ENCODE measurements at regions not wholly inside any gene's neighbourhood (a gene's known extent, or its start where the extent isn't known, plus 50 kb on each side); places are given as distances from the start of the nearest gene placed in this dataset.

DNA sequence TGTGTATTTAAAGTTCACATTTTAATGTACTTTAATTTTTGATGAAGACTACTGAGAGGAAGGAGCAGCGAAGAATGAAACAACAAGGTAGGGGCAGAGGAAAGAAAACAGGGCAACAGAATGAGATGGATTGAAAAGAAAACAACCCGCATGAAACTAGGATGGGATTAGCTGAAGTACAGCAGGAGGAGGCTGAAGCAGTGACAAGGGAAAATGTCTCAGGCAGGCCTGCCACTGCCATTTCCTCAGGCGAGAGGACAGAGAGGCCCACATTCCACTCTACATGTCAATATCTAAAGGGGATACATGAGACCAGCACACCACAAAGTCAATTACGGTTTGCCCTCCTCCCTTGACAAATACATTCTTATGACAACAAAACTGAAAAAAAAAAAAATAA lies 1703.2 kb downstream of the EFNB2 start:
- intact Hi-C loops (cut with micrococcal nuclease; ENCODE audit: unreplicated experiment), result no loop called here

DNA sequence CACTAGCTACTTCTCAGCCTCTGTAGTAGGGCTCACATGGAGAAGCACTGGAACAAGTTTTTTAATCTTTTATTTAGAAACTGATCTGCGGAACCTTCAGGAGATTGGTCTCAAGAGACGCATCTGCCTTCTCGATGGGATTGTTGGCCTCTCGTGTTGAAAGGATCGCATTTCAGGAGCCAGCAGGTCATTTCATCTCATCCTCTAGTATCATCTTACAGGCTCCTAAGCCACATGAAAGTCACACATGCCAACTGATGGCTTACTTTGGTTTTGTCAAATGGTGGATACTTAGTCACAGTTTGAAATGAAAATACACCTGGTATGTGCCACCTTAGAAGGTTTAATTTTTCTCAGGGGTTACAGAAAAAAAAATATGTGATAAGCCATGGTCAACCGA lies 1703.6 kb downstream of the EFNB2 start:
- ChIA-PET POLR2A (no interaction called here), CTCF (ENCODE audit: unreplicated experiment) (no interaction called here)
- Histone ChIP-seq H4K20me1 (ENCODE audit: insufficient read depth, low read length) (no peaks in the 10 kb centered on the region), H3K4me2 (ENCODE audit: low read length) (no peak overlapping the region), H2AFZ (ENCODE audit: low read length) (no peak overlapping the region), H3K9me2 (ENCODE audit: insufficient read depth, low read length) (no peaks in the 10 kb centered on the region), H3K27ac (ENCODE audit: low read depth, low read length, poor library complexity, severe bottlenecking) (no peak overlapping the region), H3K36me3 (ENCODE audit: insufficient read depth, low read length) (no peaks in the 10 kb centered on the region), H3K4me3 (ENCODE audit: low read depth, low read length, poor library complexity, severe bottlenecking) (no peak overlapping the region), H3K4me1 (ENCODE audit: insufficient read depth, low read length, poor library complexity, severe bottlenecking) (no peaks in the 10 kb centered on the region), H3K9me3 (ENCODE audit: low read length) (no peaks in the 10 kb centered on the region), H3K79me2 (ENCODE audit: insufficient read depth, low read depth, low read length) (no peaks in the 10 kb centered on the region)
- BruUV-seq (replicated peaks), result no TSS peak
- intact Hi-C loops (cut with micrococcal nuclease; ENCODE audit: unreplicated experiment), result no loop called here
- no peak for DNase-seq (ENCODE audit: low spot score)
- TF ChIP-seq, protein P1, sequence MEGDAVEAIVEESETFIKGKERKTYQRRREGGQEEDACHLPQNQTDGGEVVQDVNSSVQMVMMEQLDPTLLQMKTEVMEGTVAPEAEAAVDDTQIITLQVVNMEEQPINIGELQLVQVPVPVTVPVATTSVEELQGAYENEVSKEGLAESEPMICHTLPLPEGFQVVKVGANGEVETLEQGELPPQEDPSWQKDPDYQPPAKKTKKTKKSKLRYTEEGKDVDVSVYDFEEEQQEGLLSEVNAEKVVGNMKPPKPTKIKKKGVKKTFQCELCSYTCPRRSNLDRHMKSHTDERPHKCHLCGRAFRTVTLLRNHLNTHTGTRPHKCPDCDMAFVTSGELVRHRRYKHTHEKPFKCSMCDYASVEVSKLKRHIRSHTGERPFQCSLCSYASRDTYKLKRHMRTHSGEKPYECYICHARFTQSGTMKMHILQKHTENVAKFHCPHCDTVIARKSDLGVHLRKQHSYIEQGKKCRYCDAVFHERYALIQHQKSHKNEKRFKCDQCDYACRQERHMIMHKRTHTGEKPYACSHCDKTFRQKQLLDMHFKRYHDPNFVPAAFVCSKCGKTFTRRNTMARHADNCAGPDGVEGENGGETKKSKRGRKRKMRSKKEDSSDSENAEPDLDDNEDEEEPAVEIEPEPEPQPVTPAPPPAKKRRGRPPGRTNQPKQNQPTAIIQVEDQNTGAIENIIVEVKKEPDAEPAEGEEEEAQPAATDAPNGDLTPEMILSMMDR (conservative IDR thresholded peaks at IDR 0.05; ENCODE audit: low read length), result no peak
- TF ChIP-seq EZH2phosphoT487 (IDR thresholded peaks at IDR 0.05; ENCODE audit: borderline replicate concordance, low read depth, low read length), result no peak

More for the DNA sequence above, 1703.2 kb downstream of the EFNB2 start:
- BruUV-seq (replicated peaks), result no TSS peak
- POLR2A ChIA-PET, result no interaction called here
- no peaks in the 10 kb centered on the region for H3K36me3 ChIP-seq (ENCODE audit: insufficient read depth, low read length)
- H3K4me2 ChIP-seq (ENCODE audit: low read length), result no peak overlapping the region
- no peaks in the 10 kb centered on the region for H3K4me1 ChIP-seq (ENCODE audit: insufficient read depth, low read length, poor library complexity, severe bottlenecking)
- no peak overlapping the region for H3K4me3 ChIP-seq (ENCODE audit: low read depth, low read length, poor library complexity, severe bottlenecking)
- DNase-seq (ENCODE audit: low spot score), result no peak
- no peaks in the 10 kb centered on the region for H3K9me2 ChIP-seq (ENCODE audit: insufficient read depth, low read length)
- no peak overlapping the region for H3K27ac ChIP-seq (ENCODE audit: low read depth, low read length, poor library complexity, severe bottlenecking)
- TF ChIP-seq, protein P1 (conservative IDR thresholded peaks at IDR 0.05; ENCODE audit: low read length), result no peak
- no peak for TF ChIP-seq EZH2phosphoT487 (IDR thresholded peaks at IDR 0.05; ENCODE audit: borderline replicate concordance, low read depth, low read length)
- H3K9me3 ChIP-seq (ENCODE audit: low read length), result no peaks in the 10 kb centered on the region
- H2AFZ ChIP-seq (ENCODE audit: low read length), result no peak overlapping the region
- H3K79me2 ChIP-seq (ENCODE audit: insufficient read depth, low read depth, low read length), result no peaks in the 10 kb centered on the region
- CTCF ChIA-PET (ENCODE audit: unreplicated experiment), result no interaction called here
- no peaks in the 10 kb centered on the region for H4K20me1 ChIP-seq (ENCODE audit: insufficient read depth, low read length)

DNA sequence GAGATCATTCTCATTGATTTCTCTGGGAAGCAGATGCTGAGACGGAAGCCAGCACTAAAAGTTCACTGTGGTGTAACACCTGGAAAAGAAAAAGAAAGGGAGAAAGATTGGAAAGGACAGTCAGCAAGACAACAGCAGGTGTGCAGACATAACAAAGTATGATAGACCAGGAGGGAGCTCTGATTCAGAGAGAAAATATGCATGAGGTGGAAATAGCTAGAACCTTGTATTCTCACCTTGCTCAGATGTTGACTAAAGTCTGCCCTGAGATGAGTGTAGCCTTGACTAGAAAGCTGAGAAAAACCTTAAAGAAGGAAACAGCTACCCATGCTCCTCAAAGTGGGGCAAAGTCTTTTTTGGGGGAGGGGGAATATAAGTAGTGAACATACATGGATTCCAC lies 1711.8 kb downstream of the EFNB2 start:
- no peak overlapping the region for H2AFZ ChIP-seq (ENCODE audit: low read length)
- intact Hi-C loops (cut with micrococcal nuclease; ENCODE audit: unreplicated experiment), result no loop called here
- no peaks in the 10 kb centered on the region for H3K4me1 ChIP-seq (ENCODE audit: insufficient read depth, low read length, poor library complexity, severe bottlenecking)
- H3K36me3 ChIP-seq (ENCODE audit: insufficient read depth, low read length), result no peaks in the 10 kb centered on the region
- no peaks in the 10 kb centered on the region for H4K20me1 ChIP-seq (ENCODE audit: insufficient read depth, low read length)
- no peak overlapping the region for H3K4me2 ChIP-seq (ENCODE audit: low read length)
- no TSS peak for BruUV-seq (replicated peaks)
- no peak for DNase-seq (ENCODE audit: low spot score)
- no peaks in the 10 kb centered on the region for H3K9me2 ChIP-seq (ENCODE audit: insufficient read depth, low read length)
- H3K4me3 ChIP-seq (ENCODE audit: low read depth, low read length, poor library complexity, severe bottlenecking), result no peak overlapping the region
- no peak overlapping the region for H3K27ac ChIP-seq (ENCODE audit: low read depth, low read length, poor library complexity, severe bottlenecking)
- H3K9me3 ChIP-seq (ENCODE audit: low read length), result no peaks in the 10 kb centered on the region
- no peaks in the 10 kb centered on the region for H3K79me2 ChIP-seq (ENCODE audit: insufficient read depth, low read depth, low read length)
- TF ChIP-seq EZH2phosphoT487 (IDR thresholded peaks at IDR 0.05; ENCODE audit: borderline replicate concordance, low read depth, low read length), result no peak
- TF ChIP-seq, protein P1 (conservative IDR thresholded peaks at IDR 0.05; ENCODE audit: low read length), result no peak
- ChIA-PET POLR2A (no interaction called here), CTCF (ENCODE audit: unreplicated experiment) (no interaction called here)

Data from OCI-LY7 (cell line).